ENCODE measurements at regions not wholly inside any gene's neighbourhood (a gene's known extent, or its start where the extent isn't known, plus 50 kb on each side); places are given as distances from the start of the nearest gene placed in this dataset.

DNA sequence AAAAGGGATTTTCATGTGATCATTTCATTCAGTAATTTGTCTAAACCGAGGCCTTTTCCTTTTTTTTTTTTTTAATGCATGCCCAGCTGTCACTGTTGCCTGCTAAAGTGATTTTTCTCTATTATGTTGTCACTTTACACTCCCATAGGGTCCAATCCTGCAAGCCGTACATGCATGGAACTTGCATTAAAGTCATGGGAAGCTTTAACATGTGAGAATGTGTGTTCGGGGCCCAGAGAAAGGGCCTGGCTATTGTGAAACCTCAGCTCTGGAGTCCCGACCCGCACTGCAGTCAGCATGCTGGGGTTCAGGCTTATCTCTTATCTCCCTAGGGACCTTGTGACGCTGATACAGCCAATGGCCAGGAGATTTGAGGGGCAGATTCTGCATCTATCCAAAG is 474.6 kb downstream of the SLC4A3 start:
- TF ChIP-seq CTCF (conservative IDR thresholded peaks at IDR 0.05; ENCODE audit: low read depth, low read length) (no peak), EZH2phosphoT487 (IDR thresholded peaks at IDR 0.05; ENCODE audit: borderline replicate concordance, low read length) (no peak)
